ENCODE measurements at regions not wholly inside any gene's neighbourhood (a gene's known extent, or its start where the extent isn't known, plus 50 kb on each side); places are given as distances from the start of the nearest gene placed in this dataset.

- no peak for DNase-seq (ENCODE audit: low read depth in 3 of 3)
Observed at GRCh38 chr1:221104596-221104995, 225.4 kb downstream of the HLX start.

DNA sequence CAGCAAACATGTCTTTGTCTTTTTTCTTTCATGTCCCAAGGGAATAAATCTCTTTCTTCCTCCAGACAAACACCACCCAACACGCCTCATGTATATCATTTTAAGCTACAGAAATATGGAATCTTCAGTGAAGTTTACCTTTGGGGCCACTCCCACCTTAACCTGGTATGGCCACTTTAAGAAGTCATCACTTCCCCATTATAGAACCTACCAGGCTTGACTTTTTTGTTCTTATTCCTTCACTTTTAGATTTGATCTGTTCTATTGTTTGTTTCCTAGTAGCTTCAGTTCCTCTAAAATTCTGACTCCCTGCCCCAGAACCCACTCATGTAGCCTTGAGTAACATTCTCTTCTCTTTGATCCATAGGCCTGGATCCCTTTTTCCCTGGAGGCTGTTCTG, 226.3 kb downstream of the HLX start:
- DNase-seq (ENCODE audit: low read depth in 3 of 3), result no peak

- DNase-seq (ENCODE audit: low read depth in 3 of 3), result no peak
Observed at GRCh38 chr1:221106616-221107015, 227.4 kb downstream of the HLX start.

- no peak for DNase-seq (ENCODE audit: low read depth in 3 of 3)
Observed at GRCh38 chr1:221109930-221110329, 230.7 kb downstream of the HLX start.

DNA sequence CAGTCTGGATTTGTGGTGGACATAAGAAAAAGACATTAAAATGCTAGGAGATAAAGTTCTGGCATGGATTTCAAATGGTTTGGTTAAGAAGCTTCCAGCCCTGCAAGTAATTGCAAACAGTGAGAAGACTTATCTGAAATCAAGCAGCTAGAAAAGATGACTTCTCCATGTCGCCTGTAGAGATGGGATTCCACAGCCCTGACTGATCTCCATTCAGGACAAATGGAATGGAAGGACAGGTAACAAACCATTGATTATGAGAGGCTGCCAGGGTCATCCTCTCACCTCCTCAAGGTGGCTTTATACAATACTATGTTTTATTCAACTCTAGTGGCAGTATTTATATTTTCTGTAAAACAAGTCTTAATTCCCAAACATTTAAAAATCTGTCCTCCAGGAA, 237.9 kb downstream of the HLX start:
- DNase-seq (ENCODE audit: low read depth in 3 of 3), result no peak

GRCh38 chr1:221117548-221117951, 238.3 kb downstream of the HLX start:
- no peak for DNase-seq (ENCODE audit: low read depth in 3 of 3)

DNA sequence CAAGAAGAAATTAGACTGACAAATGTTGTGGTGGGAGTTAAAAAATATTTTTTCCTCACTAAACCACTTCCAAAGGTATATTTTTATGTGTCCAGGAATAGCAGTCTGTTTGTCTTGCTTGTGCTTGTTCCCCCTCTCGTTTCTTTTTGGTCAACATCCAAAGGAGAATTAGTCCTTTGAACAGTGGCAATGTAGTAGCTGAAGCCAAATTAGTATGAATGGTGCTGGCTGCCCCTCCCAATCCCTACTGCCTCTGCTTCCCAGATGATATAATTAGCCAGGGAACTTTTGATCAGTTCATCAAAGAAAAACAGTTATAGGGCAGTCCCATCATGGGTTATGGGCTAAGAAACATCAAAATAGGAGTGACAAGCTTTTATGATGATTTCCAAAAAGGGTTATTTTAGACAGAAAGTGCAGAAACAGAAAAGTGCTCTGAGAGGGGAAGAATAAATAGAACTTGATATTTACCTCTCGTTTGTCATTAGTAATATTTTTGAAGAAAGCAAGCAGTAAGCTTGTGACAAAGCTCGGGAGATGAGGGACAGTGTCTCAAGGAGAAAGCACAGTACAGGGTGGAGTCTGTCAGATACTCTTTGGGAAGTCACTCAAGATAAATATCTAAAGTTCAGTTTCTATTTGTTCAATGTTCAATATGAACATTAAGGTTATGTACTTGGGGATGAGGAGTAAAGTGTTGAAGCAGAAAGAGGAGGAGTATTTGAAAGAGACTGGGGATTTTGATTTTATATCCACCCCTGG, 239.1 kb downstream of the HLX start:
- no peak for DNase-seq (ENCODE audit: low read depth in 3 of 3)

GRCh38 chr1:221118938-221119320, 239.7 kb downstream of the HLX start:
- DNase-seq (ENCODE audit: low read depth in 3 of 3), result no peak

DNA sequence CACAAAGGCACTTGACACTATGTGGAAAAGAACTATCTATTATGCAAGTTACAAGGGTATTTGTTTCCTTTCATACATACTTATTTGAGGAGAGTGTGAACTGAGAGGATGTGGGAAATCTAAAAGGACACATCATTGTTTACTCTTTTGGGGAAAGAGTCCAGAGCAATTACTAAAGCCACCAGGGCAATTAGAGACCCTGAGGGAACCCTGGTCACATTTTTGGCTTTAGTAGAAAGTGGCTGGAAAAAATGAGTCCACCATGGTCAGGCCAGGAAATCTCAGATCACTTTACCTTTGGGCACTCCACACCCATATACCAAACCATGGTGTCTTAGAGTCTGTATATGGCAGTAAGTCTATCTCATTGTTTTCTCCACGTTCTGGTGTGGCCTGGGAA, 243.3 kb downstream of the HLX start:
- DNase-seq (ENCODE audit: low read depth in 3 of 3), result no peak

GRCh38 chr1:221125976-221126375, 246.7 kb downstream of the HLX start:
- DNase-seq (ENCODE audit: low read depth in 3 of 3), result no peak

DNA sequence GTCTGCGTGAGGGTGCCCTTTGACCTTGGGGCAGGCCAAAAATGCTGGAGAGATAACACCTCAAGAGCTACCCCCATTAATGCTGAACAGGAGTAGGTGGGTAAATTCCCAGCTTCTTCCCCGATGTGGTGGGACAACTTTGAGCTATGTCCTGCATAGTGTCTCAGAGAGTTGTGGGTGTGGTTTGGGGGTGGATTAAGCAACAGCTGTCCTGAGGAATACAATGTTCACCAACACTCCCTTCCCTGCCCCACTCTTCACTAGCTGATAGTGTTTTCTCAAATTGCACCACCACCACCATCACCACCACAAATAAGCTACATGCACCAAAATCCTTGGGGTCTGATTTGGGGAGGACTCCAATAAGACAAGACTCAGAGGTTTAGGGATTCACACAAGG, 258.4 kb downstream of the HLX start:
- DNase-seq (ENCODE audit: low read depth in 3 of 3), result no peak

GRCh38 chr1:221138516-221138915, 259.3 kb downstream of the HLX start:
- DNase-seq (ENCODE audit: low read depth in 3 of 3), result no peak

GRCh38 chr1:221139991-221140390, 260.7 kb downstream of the HLX start:
- DNase-seq (ENCODE audit: low read depth in 3 of 3), result no peak

DNA sequence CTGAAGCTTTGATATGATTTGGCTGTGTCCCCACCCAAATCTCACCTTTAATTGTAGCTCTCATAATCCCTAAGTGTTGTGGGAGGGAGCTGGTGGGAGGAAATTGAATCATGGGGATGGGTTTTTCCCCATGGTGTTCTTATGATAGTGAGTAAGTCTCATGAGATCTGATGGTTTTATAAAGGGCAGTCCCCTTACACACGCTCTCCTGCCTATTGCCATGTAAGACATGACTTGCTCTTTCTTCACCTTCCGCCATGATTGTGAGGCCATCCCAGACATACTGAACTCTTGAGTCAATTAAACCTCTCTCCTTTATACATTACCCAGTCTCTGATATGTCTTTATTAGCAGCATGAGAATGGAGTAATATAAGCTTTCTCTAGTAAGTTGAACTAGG, 261.9 kb downstream of the HLX start:
- DNase-seq (ENCODE audit: low read depth in 3 of 3), result no peak

GRCh38 chr1:221141606-221142285, 262.5 kb downstream of the HLX start:
- DNase-seq (ENCODE audit: low read depth in 3 of 3), result no peak

GRCh38 chr1:221148660-221149059, 269.4 kb downstream of the HLX start:
- no peak for DNase-seq (ENCODE audit: low read depth in 3 of 3)

- no peak for DNase-seq (ENCODE audit: low read depth in 3 of 3)
Observed at GRCh38 chr1:221149111-221149510, 269.9 kb downstream of the HLX start.

DNA sequence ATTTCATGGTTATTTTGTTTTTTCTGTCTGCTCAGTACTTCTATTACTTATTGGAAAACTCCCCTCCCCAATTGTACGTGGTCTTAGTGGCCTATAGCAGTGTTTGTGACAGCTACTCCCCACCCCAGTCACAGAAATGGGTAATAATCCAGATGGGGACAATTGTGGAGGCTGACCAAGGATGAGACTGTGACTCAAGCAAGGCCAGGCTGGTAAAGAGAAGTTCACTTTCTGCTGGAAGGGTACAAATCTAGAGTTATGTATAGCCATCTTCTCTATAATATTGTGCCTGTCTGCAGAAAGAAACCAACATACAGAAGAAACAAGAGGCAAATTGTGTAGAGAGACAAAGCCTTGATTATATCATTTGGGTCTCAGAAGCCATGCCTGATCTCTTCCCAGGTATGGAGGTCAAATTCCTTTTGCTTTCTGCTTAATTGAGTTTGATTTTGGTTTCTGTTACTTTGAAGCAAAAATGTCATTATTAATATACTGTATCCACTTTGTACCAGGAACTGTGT, 270.4 kb downstream of the HLX start:
- DNase-seq (ENCODE audit: low read depth in 3 of 3), result no peak

- DNase-seq (ENCODE audit: low read depth in 3 of 3), result no peak
Observed at GRCh38 chr1:221150996-221151395, 271.8 kb downstream of the HLX start.

DNA sequence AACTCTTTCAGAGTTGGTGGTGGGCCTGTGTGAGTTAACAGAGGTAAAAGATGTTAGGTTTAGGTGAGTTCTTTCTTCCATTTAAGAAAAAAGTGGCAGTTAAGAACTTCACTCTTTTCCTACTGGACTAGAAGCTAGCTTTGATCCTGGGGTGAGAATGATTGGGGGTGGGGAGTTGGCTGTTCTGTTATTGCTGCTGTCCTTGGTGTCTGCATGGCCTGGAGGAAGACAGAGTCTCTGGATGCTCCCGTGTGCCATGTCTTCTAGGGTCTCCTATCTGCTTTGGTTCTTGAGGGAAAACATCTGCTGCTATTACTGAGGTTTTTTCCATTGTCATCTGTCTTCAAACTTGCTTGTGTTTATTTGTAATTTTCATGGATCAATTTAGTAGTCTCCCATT, 275.7 kb downstream of the HLX start:
- DNase-seq (ENCODE audit: low read depth in 3 of 3), result no peak

GRCh38 chr1:221157026-221157761, 278.0 kb downstream of the HLX start:
- no peak for DNase-seq (ENCODE audit: low read depth in 3 of 3)

DNA sequence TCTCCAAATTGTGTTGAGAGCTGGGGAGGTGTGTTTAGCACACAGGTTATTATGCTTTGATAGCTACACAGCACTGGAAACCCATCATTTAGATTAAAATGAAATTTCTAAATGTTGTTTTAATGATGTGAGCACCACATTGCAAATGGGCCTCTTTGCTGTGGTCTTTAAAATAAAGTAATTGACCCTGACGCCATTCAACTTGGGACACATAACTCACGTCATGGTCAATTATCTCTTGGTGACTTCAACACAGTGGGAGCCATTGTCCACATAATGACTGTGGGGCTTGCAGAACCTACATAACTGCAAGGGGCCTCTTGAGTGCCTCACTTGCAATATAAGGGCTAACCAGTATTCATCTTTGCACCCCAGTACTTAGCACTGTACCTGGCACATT, 280.4 kb downstream of the HLX start:
- DNase-seq (ENCODE audit: low read depth in 3 of 3), result no peak

DNA sequence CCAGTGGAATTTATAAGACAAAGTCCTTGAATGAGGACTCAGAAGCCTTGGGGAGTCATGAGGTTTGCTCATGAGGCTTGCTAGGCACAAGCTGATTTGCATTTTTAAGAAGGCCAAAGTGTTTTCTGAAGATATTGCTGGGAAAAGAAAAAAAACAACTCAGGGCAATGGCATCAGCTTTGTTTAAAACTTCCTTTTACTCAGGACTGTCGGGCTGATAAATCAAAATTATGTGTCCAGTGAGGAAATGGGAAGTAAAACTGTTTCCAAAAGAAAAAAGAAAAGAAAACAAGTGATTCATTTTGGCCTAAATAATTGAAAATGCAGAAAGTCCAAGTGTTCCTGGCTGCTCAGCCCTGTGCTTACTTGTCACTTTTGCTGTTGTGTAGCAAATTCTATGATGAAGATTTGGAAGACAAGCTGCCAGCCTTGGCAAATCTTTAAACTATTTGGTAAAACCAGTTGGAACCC, 282.4 kb downstream of the HLX start:
- no peak for DNase-seq (ENCODE audit: low read depth in 3 of 3)
